WERI-Rb-1 (cell line): ENCODE measurements at regions not wholly inside any gene's neighbourhood (a gene's known extent, or its start where the extent isn't known, plus 50 kb on each side); places are given as distances from the start of the nearest gene placed in this dataset.

Source experiments
- DNase-seq: peaks from one replicate; pipeline ENCODE4 v3.0.0-alpha.2; 2020
- H3K27ac ChIP-seq: fragments of 250-450 bp; sonication (Bioruptor Pico); 2 replicates; pipeline ENCODE4 v1.5.1; 2020; ENCODE audit warnings: mild to moderate bottlenecking, moderate library complexity
- H3K27me3 ChIP-seq: fragments of 250-450 bp; sonication (Bioruptor Pico); 2 replicates; pipeline ENCODE4 v1.5.1; 2021; ENCODE audit warnings: mild to moderate bottlenecking, low read depth, moderate library complexity; ENCODE audit not compliant: insufficient read depth, severe bottlenecking
- H3K36me3 ChIP-seq: fragments of 250-450 bp; sonication (Bioruptor Pico); 2 replicates; pipeline ENCODE4 v1.5.1; 2020; ENCODE audit warnings: mild to moderate bottlenecking, moderate library complexity
- H3K4me3 ChIP-seq: 2 replicates; pipeline ENCODE4 v1.5.1; 2011; ENCODE audit warnings: low read depth, mild to moderate bottlenecking, control low read depth, low read length
- H3K9me3 ChIP-seq: fragments of 250-450 bp; sonication (Bioruptor Pico); 2 replicates; pipeline ENCODE4 v1.5.1; 2021; ENCODE audit warnings: mild to moderate bottlenecking, moderate library complexity; ENCODE audit not compliant: severe bottlenecking
- CTCF ChIP-seq: IDR thresholded peaks from 2 replicates; pipeline ENCODE4 v1.5.1; 2011; ENCODE audit warnings: low read depth, mild to moderate bottlenecking, control low read depth, inconsistent platforms, low read length

GRCh38 chr1:118773656-118774055, 214.5 kb downstream of the TBX15 start:
- H3K4me3 ChIP-seq: no peak overlapping the region
- no peaks in the 10 kb centered on the region for H3K9me3 ChIP-seq
- TF ChIP-seq CTCF: no peak
- H3K27ac ChIP-seq: no peak overlapping the region
- H3K36me3 ChIP-seq: no peaks in the 10 kb centered on the region
- no peaks in the 10 kb centered on the region for H3K27me3 ChIP-seq
- no peak for DNase-seq

- H3K9me3 ChIP-seq: no peaks in the 10 kb centered on the region
- H3K36me3 ChIP-seq: no peaks in the 10 kb centered on the region
- H3K4me3 ChIP-seq: no peak overlapping the region
- DNase-seq: no peak
- no peaks in the 10 kb centered on the region for H3K27me3 ChIP-seq
- H3K27ac ChIP-seq: no peak overlapping the region
- no peak for TF ChIP-seq CTCF
These were observed 220.2 kb downstream of the TBX15 start for GRCh38 chr1:118767971-118768370.

DNA sequence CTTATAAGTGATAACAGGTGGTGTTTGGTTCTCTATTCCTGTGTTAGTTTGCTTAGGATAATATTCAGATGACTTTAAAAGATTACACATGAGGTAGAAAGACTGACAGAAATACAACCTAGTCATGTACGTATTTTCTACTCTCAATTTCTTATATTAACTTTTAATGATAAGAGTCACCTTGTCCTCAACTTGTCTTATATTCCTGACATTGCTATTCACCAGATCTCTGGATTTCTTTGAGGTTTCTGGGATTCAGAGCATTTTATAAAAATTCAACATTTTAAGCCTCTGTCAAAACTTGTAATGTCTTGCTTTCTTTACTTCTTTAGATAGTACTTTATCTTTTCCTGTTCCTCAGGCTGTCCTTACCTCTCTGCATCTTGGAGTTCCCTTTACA, 234.2 kb downstream of the TBX15 start:
- Histone ChIP-seq H3K36me3 (no peaks in the 10 kb centered on the region), H3K9me3 (no peaks in the 10 kb centered on the region), H3K27ac (no peak overlapping the region), H3K27me3 (no peaks in the 10 kb centered on the region), H3K4me3 (no peak overlapping the region)
- no peak for DNase-seq
- TF ChIP-seq CTCF: no peak

DNA sequence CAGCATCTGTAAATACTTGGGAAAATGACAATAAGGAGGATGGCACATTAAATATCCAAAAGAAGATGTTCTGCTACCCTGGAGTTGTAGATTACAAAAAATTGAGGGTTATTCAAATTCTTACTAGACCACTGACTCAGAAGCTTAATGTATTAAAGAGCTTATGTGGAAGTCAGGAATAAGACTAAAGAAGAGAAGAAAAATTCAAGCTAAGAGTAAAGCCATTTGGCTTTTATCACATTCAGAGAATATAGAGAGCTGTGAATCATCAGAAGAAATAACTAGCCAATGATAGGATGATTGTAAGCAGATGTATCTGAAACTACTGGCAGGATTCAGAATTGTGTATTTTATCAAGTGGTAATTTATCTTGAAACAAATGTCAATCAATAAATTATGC, 237.0 kb downstream of the TBX15 start:
- H3K4me3 ChIP-seq: no peak overlapping the region
- no peak for TF ChIP-seq CTCF

DNA sequence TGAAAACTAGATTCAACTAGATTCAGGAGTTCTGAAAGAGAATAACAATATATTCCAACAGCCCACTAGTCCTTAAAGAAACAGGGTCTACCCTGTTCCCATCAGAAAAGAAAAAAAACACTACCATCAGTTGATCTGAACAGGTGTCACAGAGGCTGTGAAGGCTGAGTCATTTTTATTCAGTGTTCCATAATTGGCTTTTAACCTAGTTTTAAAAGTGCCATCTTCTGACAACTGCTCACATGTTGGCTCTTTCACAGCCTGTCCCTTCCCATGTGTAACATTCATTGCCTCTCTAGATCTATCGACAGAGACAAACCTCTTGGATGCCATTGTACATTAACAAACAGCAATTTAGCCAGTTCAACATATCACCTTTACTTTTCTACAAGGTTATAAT, 243.7 kb downstream of the TBX15 start:
- H3K4me3 ChIP-seq: no peak overlapping the region
- DNase-seq: no peak
- H3K36me3 ChIP-seq: no peaks in the 10 kb centered on the region
- H3K27me3 ChIP-seq: no peaks in the 10 kb centered on the region
- H3K27ac ChIP-seq: no peak overlapping the region
- no peaks in the 10 kb centered on the region for H3K9me3 ChIP-seq
- TF ChIP-seq CTCF: no peak

More for the DNA sequence above, 237.0 kb downstream of the TBX15 start:
- H3K9me3 ChIP-seq: no peaks in the 10 kb centered on the region
- DNase-seq: no peak
- H3K27me3 ChIP-seq: no peaks in the 10 kb centered on the region
- H3K36me3 ChIP-seq: no peaks in the 10 kb centered on the region
- no peak overlapping the region for H3K27ac ChIP-seq

DNA sequence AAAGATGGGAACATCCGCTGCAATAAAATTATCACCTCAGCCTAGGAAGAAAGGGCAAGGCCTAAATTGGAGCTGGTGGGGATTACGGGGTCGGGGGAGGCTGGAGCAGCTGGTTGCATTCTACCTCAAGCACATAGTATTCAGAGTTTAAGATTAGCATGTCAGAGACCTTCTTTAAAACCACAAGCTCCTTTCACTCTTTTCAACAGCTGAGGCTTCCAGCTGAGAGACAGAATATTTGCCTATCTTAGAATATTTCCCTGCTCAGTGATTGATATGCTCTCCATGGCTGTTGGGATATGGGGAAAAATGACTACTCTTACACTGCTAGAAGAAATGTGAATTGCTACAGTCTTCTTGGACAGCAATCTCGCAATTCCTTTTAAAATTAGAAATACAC, 248.6 kb downstream of the TBX15 start:
- TF ChIP-seq CTCF: no peak
- DNase-seq: peak; percentile 30
- no peak overlapping the region for H3K4me3 ChIP-seq
- H3K27me3 ChIP-seq: no peaks in the 10 kb centered on the region
- H3K36me3 ChIP-seq: no peaks in the 10 kb centered on the region
- no peaks in the 10 kb centered on the region for H3K9me3 ChIP-seq
- no peak overlapping the region for H3K27ac ChIP-seq
